SK-N-SH treated with all-trans-retinoic acid at 6 μM for 48 hours (cell line): ENCODE measurements at regions not wholly inside any gene's neighbourhood (a gene's known extent, or its start where the extent isn't known, plus 50 kb on each side); places are given as distances from the start of the nearest gene placed in this dataset.

Experiments used
- ARNTL ChIP-seq: fragments of 450-650 bp; formaldehyde crosslinking; IDR thresholded peaks from 2 replicates; pipeline ENCODE4 v1.5.0; 2020; ENCODE audit warnings: low read depth, mild to moderate bottlenecking, moderate library complexity, borderline replicate concordance
- CSDC2 ChIP-seq: fragments of 250-450 bp; sonication (Bioruptor Pico); IDR thresholded peaks from 2 replicates; pipeline ENCODE4 v1.5.0; 2020; ENCODE audit warnings: mild to moderate bottlenecking, moderate library complexity
- CSRNP3 ChIP-seq: fragments of 250-450 bp; sonication (Bioruptor Pico); IDR thresholded peaks from 2 replicates; pipeline ENCODE4 v1.5.1; 2021; ENCODE audit warnings: mild to moderate bottlenecking, moderate library complexity
- ESRRG ChIP-seq: fragments of 250-450 bp; sonication (Bioruptor Pico); IDR thresholded peaks from 2 replicates; pipeline ENCODE4 v1.6.1; 2021; ENCODE audit warnings: mild to moderate bottlenecking
- GLIS3 ChIP-seq: fragments of 250-450 bp; sonication (Bioruptor Pico); IDR thresholded peaks from 2 replicates; pipeline ENCODE4 v1.5.0; 2020; ENCODE audit warnings: mild to moderate bottlenecking, moderate library complexity
- TOX ChIP-seq: fragments of 250-450 bp; sonication (Bioruptor Pico); IDR thresholded peaks from 2 replicates; pipeline ENCODE4 v1.8.0; 2021; ENCODE audit warnings: mild to moderate bottlenecking, moderate library complexity, borderline replicate concordance
- TSHZ2 ChIP-seq: fragments of 250-450 bp; sonication (Bioruptor Pico); IDR thresholded peaks from 2 replicates; pipeline ENCODE4 v1.5.0; 2020; ENCODE audit warnings: mild to moderate bottlenecking, moderate library complexity
- ZC3H10 ChIP-seq: fragments of 250-450 bp; sonication (Bioruptor Pico); IDR thresholded peaks from 2 replicates; pipeline ENCODE4 v1.5.1; 2021; ENCODE audit warnings: mild to moderate bottlenecking, moderate library complexity
- ZFP3 ChIP-seq: fragments of 250-450 bp; sonication (Bioruptor Pico); IDR thresholded peaks from 2 replicates; pipeline ENCODE4 v1.5.0; 2020; ENCODE audit warnings: mild to moderate bottlenecking, moderate library complexity
- ZFP30 ChIP-seq: fragments of 450-650 bp; formaldehyde crosslinking; IDR thresholded peaks from 2 replicates; pipeline ENCODE4 v1.5.0; 2022; ENCODE audit warnings: mild to moderate bottlenecking, moderate library complexity
- ZNF565 ChIP-seq: fragments of 450-650 bp; formaldehyde crosslinking; conservative IDR thresholded peaks from 2 replicates; pipeline ENCODE4 v1.5.0; 2020; ENCODE audit warnings: low read depth, mild to moderate bottlenecking, moderate library complexity
- ZNF70 ChIP-seq: fragments of 450-650 bp; formaldehyde crosslinking; IDR thresholded peaks from 2 replicates; pipeline ENCODE4 v1.5.0; 2020; ENCODE audit warnings: mild to moderate bottlenecking, moderate library complexity
- ZNF8 ChIP-seq: fragments of 450-650 bp; formaldehyde crosslinking; IDR thresholded peaks from 2 replicates; pipeline ENCODE4 v1.5.0; 2020; ENCODE audit warnings: mild to moderate bottlenecking, moderate library complexity
- TF ChIP-seq, protein P1 (sequence below): fragments of 250-450 bp; sonication (Bioruptor Pico); IDR thresholded peaks from 2 replicates; pipeline ENCODE4 v1.5.1; 2020; ENCODE audit warnings: low read depth, mild to moderate bottlenecking, moderate library complexity

- TF ChIP-seq CSRNP3, result no peak
- no peak for TF ChIP-seq ZNF565 (CRISPR knock-in tag)
- no peak for TF ChIP-seq TOX (CRISPR knock-in tag)
- TF ChIP-seq ZC3H10, result no peak
- no peak for TF ChIP-seq TSHZ2 (CRISPR knock-in tag)
- no peak for TF ChIP-seq ARNTL (CRISPR knock-in tag)
- TF ChIP-seq ZNF8, result no peak
- no peak for TF ChIP-seq ZNF70 (CRISPR knock-in tag)
- TF ChIP-seq GLIS3 (CRISPR knock-in tag), result no peak
- TF ChIP-seq, protein P1, sequence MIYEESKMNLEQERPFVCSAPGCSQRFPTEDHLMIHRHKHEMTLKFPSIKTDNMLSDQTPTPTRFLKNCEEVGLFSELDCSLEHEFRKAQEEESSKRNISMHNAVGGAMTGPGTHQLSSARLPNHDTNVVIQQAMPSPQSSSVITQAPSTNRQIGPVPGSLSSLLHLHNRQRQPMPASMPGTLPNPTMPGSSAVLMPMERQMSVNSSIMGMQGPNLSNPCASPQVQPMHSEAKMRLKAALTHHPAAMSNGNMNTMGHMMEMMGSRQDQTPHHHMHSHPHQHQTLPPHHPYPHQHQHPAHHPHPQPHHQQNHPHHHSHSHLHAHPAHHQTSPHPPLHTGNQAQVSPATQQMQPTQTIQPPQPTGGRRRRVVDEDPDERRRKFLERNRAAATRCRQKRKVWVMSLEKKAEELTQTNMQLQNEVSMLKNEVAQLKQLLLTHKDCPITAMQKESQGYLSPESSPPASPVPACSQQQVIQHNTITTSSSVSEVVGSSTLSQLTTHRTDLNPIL (CRISPR knock-in tag), result no peak
- no peak for TF ChIP-seq ESRRG (CRISPR knock-in tag)
- TF ChIP-seq CSDC2 (CRISPR knock-in tag), result no peak
- no peak for TF ChIP-seq ZFP3 (CRISPR knock-in tag)
- TF ChIP-seq ZFP30, result no peak
Measured at GRCh38 chr7:19920705-19921104, 147.3 kb upstream of the TMEM196 start.
